ENCODE measurements at regions not wholly inside any gene's neighbourhood (a gene's known extent, or its start where the extent isn't known, plus 50 kb on each side); places are given as distances from the start of the nearest gene placed in this dataset.
"Not testable (repeated sequence)": the region's sequence is repeated elsewhere in the genome, so short reads cannot be mapped to it uniquely, and the experiment has no call there.

DNA sequence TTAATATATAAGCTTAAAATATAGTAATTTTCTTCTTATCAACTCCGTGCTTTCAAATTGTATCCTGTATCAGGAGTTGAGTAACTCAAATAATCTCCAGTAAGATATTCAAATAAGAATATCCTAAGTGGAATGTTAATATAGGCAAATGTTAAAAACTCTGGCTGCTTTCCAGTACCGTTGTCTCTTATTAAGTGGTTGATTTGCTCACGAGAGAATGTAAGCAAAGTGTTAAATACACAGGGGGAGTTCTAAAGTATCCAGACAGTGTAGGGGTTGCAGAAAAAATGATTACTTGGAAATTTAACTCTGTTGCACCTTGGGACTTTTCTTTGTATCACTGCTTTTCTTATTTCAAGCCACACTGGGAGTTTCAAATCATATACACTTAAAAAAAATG, 478.9 kb upstream of the TBL1XR1 start:
- DNase-seq (ENCODE audit: low spot score) = no peak

DNA sequence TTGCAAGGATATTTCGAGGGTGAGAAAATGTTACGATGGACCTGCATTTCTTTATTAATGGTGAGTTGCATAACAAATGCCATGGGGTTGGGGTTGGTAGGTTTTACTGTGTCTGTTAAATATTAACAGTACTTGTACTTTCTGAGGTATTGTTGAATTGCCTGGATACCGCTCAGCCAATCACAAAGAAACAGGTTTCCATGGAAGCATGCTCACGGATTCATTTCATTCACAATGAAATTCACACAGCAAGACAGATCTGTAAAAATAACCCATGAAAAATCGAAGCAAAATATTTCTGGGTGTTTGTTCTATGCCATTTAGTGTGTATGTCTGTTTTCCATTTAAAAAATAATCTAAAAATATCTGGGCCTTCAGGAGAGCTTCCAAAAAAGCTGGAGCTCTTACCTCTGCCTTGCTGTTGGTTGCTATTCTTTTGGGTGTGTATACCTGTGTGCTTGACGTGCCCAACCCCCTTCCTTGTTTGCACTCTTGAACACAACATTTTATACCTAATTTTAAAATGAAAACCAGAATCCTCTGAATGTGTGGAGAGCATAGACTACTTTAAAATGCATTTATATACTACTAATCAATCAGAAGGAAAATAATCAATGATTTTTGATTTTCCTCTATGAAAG, 479.8 kb upstream of the TBL1XR1 start:
- no peak for DNase-seq (ENCODE audit: low spot score)

DNA sequence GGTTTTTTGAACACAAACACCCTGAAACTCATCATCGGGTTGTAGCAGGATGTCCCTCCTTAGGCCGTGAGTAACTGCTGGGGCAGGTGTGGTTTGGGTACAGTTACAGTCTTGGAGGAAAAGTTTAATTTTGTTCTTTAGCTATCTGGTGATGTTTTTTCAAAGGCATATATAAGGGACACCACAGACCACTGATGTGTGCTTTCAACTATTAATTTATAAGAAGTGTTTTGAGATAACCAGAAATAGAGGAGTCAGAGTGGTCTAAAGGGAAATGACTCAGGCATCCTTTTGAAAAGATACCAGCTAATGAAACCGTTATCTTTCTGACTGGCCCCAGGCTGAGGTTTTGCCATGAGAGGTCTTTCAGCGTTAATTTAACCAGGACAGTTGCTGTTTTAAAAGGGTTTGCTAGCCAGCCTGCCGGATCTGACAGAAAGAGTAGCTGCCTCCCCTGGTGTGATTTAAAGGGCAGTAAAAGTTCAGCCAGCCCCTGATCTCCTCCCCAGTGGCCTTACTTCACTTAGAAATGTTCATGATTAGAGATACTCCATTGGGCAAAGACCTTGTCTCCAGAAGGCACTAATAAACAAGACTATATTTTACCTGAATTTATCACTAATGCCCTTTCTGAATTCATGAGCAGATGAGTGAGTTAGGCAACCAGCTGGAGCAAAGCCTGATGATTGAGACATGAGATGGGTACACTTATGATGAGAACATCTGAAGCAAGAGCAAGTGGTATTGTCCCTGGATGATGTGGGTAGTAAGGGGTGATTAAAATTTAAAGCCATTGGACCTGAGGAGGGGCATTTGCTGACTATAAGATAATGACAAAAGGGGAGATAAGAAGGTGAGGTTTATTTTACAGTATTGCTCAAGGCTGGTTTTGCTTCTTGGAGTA, 482.5 kb upstream of the TBL1XR1 start:
- no peak for DNase-seq (ENCODE audit: low spot score)

DNA sequence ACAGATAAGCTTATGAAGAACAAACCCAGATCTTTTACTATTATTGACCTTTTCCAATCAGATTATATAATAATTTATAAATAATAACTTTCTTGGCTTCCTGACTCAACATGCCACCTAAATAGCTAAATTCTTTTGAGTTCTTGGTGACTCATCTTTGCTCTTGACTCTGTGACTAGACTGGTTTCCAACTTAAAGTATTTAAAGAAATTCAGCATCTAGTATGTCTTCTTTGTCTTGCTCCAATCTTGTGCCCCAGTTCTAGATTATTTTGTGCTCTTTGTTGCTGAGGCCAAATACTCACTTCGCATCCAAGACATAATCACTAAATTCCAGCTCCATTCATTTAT, 483.2 kb upstream of the TBL1XR1 start:
- no peak for DNase-seq (ENCODE audit: low spot score)

- no peak for DNase-seq (ENCODE audit: low spot score)
Observed at GRCh38 chr3:177681156-177681555, 483.9 kb upstream of the TBL1XR1 start.

DNA sequence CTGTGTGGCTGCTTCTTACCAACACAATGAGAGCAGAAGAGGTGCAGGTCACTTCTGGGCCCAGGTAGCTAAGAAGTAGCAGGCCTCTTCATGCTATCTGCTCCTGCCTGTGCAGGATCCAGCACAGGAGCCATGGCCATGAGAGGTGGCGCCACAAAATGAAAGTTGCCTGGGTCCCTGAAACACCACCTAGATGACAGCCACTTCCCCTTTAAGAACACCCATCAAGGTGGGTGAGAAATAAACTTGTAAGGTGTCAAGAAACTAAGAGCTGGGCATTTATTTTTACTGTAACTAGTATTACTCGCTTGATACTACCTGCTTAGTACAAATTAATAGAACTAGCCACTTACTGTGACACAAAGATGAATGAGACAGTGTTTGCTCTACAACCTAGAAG, 484.6 kb upstream of the TBL1XR1 start:
- no peak for DNase-seq (ENCODE audit: low spot score)

DNA sequence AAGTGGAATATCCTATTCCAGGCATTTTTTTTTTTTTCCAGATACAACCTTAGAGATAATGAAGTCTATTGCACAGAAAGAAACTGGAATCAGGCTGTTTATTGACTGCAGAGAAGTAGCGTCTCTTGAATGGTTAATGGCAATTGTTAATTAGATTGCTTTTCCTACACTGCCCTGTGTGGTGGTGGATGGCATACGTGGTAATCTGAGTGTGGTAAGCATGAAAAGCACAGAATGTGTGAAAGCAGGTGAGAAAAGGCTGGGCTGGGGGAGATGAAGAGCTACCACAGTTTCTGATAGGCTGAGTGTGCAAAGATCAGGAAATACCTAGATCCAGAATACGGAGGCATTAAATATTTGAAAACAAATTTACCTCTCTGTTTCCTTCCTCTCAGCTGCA, 486.3 kb upstream of the TBL1XR1 start:
- no peak for DNase-seq (ENCODE audit: low spot score)

DNA sequence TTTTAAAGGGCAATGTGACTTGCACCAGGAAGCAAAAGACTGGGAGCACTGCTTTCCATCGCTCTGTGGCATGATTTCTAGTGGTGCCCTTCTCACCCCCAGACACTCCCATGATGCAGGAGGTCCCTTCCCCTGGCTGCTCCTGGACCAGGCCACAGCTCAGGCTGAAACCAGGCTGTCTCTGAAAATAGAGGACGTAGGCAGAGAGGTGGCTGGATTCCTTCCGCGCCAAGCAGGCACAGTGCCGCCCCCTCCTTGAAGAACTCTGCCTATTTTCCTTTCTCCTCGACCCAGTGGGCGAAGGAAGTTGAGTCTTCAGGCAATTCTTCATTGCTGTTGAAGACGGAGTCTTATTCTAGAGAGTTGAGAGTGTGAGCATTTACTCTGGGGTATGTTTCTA, 489.4 kb upstream of the TBL1XR1 start:
- DNase-seq (ENCODE audit: low spot score) = no peak

DNA sequence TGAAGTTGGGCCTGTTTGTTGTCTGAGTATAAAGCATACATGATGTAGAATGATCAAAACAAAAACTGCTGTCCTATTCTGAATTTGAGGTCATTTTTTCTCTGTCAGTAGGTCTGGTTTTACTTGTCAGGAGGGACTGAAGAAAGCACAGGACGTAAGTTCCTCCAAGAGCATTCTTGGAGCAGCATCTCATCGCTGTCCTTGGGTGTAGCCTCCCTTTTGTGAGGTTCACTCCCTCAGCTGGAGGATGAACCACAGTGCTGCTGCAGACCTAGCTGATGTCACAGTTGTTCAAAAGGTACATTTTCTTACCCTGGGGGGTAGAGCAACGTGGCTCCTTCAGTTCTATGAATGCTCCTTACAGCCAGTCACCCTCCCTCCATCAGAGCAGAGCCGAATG, 490.0 kb upstream of the TBL1XR1 start:
- no peak for DNase-seq (ENCODE audit: low spot score)

GRCh38 chr3:177688152-177688551, 490.9 kb upstream of the TBL1XR1 start:
- DNase-seq (ENCODE audit: low spot score) = no peak

GRCh38 chr3:177689077-177689476, 491.8 kb upstream of the TBL1XR1 start:
- no peak for DNase-seq (ENCODE audit: low spot score)

DNA sequence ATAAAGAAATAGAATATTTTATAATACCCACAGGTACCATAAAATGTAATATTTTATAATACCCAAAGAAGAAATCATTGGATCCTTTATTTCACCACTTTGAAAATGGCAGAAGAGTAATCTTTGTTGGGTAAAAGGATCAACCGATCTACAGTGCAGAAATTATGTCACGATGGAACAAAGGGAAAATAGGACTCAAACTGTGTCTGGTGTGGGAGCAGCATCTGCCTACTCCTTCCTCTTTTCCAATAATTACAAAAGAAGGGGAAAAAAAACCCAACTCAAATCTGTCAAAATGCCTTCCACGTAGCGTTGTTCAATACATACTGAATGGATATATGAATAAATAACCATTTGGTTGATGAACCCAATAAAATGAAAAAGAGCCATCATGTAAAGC, 492.6 kb upstream of the TBL1XR1 start:
- no peak for DNase-seq (ENCODE audit: low spot score)

DNA sequence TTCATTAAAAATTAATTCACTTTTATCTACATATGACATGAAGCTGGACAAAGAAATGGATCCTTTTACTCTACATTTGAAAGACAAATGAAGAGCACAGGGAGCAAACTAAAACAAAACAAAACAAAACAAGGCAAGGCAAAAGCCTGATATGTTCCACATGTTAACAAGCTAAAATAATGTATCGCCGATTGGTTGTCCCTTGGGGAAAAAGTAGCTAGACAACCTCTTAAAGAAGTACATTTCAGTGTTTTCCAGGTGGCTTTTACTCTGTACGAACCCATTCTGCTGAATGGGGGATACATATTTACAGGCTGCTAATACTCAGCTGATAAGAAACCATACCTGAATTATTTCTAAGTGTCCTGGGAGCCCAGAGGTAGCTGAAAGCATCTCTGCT, 493.0 kb upstream of the TBL1XR1 start:
- no peak for DNase-seq (ENCODE audit: low spot score)

- no peak for DNase-seq (ENCODE audit: low spot score)
Observed at GRCh38 chr3:177692304-177692975, 495.2 kb upstream of the TBL1XR1 start.

GRCh38 chr3:177693616-177694264, 496.5 kb upstream of the TBL1XR1 start:
- no peak for DNase-seq (ENCODE audit: low spot score)

GRCh38 chr3:177694316-177694715, 497.0 kb upstream of the TBL1XR1 start:
- DNase-seq (ENCODE audit: low spot score) = no peak

- DNase-seq (ENCODE audit: low spot score) = no peak
Observed at GRCh38 chr3:177694951-177695350, 497.7 kb upstream of the TBL1XR1 start.

DNA sequence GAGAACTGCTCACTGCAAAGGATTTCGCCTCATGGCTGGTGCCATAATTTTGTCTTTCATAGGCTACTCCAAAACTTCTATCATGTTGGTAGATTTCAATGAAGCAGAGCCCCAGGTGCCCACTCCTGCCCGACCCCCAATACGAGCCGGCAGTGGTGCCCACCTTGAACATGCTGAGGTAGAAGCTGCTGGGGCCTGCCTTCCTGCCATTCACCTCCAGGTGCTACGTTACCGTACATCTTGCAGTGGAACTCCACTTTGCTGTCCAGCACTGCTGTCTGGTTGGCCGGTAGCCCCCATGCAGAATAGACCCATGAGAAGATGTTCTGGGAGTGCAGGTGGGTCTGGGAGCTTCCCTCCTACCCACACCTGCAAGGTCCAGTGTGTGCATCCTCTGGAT, 502.8 kb upstream of the TBL1XR1 start:
- no peak for DNase-seq (ENCODE audit: low spot score)

DNA sequence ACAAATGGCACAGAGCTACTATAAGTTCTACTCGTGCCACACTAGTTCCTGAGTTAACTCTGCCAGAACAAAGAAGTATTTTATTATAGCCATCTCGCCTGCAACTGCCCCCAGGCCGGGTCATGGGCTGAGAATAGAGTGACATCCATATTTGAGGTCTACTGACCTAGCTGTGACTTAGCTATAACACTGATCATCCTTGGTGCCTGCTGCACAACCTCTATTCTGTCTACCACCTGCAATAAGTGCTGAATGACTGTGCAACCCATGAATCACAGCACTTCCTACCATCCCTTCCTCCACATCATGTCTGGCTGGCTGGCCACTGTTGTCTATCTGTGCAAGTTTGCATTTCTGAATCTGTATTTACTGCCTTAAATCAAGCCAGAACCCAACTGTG, 506.5 kb upstream of the TBL1XR1 start:
- no peak for DNase-seq (ENCODE audit: low spot score)

DNA sequence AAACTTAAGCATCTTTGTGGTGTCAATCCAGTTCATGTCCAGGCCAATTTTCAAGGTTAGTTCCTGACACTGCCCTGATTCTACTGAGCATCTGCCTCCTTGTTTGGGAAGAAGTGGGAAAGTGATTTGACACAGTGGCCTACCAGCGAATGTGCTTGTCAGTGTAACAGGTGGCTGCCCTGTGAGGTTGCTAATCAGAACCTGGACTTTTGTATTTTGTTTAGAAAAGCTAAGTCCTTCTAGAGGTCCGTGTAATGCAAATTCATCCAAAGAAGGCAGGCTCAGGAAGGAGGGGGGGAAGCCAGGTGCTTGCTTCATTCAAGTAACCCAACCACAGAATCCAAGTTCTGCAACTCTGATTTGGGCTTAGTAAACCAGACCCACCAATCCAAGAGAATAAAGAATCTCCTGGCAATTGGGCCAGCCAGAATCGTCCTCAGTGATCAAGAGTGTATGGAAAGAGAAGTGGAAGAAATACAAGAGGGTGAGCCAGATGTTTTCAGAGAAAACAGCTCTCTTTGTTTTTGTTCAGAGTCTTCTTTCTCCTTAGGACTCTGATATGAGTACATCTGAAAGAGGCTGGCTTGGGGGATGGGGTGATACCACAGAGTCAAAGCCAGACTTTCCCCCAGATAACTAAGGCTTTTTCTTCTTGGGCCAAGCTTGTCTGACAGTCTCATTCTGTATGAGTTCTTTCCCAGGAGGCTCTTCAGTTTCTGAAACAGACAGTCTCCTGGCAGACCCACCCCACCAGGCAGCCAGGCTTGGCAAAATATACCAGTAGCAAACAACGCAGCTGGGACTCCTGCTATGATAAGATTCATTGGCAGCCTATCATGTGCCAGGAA, 508.9 kb upstream of the TBL1XR1 start:
- no peak for DNase-seq (ENCODE audit: low spot score)

GRCh38 chr3:177709470-177709869, 512.2 kb upstream of the TBL1XR1 start:
- not testable (repeated sequence) for DNase-seq (ENCODE audit: low spot score)

- DNase-seq (ENCODE audit: low spot score) = no peak
Observed at GRCh38 chr3:177710506-177710905, 513.2 kb upstream of the TBL1XR1 start.
